HL-60 (cell line): ENCODE measurements at regions not wholly inside any gene's neighbourhood (a gene's known extent, or its start where the extent isn't known, plus 50 kb on each side); places are given as distances from the start of the nearest gene placed in this dataset.

Source experiments
- CTCF ChIP-seq: IDR thresholded peaks from one replicate; pipeline ENCODE4 v1.5.1; 2011; ENCODE audit warnings: low read length, control low read depth, inconsistent platforms; ENCODE audit not compliant: insufficient read depth
- GABPA ChIP-seq: IDR thresholded peaks from 2 replicates; pipeline ENCODE4 v1.6.1; 2012; ENCODE audit warnings: low read depth
- POLR2AphosphoS5 ChIP-seq: IDR thresholded peaks from 2 replicates; pipeline ENCODE4 v1.6.1; 2012; ENCODE audit warnings: low read depth
- SPI1 ChIP-seq: IDR thresholded peaks from 2 replicates; pipeline ENCODE4 v1.6.1; 2012; ENCODE audit warnings: low read depth, mild to moderate bottlenecking, borderline replicate concordance
- TF ChIP-seq, protein P1 (sequence below): IDR thresholded peaks from 2 replicates; pipeline ENCODE4 v1.6.1; 2012; ENCODE audit warnings: low read depth; ENCODE audit not compliant: insufficient replicate concordance

- no peak for TF ChIP-seq CTCF
- TF ChIP-seq SPI1 = no peak
- no peak for TF ChIP-seq POLR2AphosphoS5
- TF ChIP-seq, protein P1, sequence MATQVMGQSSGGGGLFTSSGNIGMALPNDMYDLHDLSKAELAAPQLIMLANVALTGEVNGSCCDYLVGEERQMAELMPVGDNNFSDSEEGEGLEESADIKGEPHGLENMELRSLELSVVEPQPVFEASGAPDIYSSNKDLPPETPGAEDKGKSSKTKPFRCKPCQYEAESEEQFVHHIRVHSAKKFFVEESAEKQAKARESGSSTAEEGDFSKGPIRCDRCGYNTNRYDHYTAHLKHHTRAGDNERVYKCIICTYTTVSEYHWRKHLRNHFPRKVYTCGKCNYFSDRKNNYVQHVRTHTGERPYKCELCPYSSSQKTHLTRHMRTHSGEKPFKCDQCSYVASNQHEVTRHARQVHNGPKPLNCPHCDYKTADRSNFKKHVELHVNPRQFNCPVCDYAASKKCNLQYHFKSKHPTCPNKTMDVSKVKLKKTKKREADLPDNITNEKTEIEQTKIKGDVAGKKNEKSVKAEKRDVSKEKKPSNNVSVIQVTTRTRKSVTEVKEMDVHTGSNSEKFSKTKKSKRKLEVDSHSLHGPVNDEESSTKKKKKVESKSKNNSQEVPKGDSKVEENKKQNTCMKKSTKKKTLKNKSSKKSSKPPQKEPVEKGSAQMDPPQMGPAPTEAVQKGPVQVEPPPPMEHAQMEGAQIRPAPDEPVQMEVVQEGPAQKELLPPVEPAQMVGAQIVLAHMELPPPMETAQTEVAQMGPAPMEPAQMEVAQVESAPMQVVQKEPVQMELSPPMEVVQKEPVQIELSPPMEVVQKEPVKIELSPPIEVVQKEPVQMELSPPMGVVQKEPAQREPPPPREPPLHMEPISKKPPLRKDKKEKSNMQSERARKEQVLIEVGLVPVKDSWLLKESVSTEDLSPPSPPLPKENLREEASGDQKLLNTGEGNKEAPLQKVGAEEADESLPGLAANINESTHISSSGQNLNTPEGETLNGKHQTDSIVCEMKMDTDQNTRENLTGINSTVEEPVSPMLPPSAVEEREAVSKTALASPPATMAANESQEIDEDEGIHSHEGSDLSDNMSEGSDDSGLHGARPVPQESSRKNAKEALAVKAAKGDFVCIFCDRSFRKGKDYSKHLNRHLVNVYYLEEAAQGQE = no peak
- TF ChIP-seq GABPA = no peak
Observed at GRCh38 chr3:18562364-18563154, 137.4 kb upstream of the SATB1 start.
